GM19025 (cell line): ENCODE measurements at regions not wholly inside any gene's neighbourhood (a gene's known extent, or its start where the extent isn't known, plus 50 kb on each side); places are given as distances from the start of the nearest gene placed in this dataset.
"Not testable (repeated sequence)": the region's sequence is repeated elsewhere in the genome, so short reads cannot be mapped to it uniquely, and the experiment has no call there.

ENCODE experiments used
- ATAC-seq: cut with Tn5 transposase; IDR thresholded peaks from one replicate; pipeline ENCODE4 v1.9.1; 2021; ENCODE audit warnings: mild to moderate bottlenecking, low read depth, moderate library complexity; ENCODE audit not compliant: unreplicated experiment

DNA sequence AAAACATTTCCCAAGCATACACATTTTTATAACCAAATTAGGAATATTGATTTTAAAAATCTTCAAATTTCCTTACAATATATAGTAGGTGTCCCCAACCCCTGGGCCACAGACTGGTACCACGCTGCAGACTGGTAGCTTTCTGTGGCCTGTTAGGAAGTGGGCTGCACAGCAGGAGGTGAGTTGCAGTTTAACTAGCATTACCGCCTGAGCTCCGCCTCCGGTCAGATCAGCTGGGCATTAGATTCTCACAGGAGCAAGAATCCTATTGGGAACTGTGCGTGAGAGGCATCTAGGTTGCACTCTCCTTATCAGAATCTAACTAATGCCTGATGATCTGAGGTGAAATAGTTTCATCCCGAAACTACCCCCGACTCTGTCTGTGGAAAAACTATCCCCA, 62.1 kb downstream of the ZWINT start:
- ATAC-seq: no peak

DNA sequence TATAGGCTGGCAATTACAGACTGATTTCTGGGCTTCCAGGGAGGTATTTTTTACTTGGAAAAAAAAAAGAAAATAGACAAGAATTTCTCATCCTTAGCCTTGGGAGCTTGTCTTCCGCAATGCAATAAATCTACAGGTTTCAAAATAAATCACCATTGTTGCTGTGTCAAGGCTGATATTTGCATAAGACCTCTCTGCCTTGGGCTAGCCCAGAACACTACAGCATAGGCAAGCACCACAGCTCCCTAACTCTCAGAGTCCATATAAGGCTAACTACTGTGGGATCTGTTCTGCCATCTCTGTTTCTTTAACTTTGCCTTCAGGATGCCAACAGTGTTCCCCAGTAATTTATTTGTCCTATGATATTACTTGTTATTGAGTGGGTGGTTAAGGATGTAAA, 64.4 kb downstream of the ZWINT start:
- ATAC-seq: no peak

DNA sequence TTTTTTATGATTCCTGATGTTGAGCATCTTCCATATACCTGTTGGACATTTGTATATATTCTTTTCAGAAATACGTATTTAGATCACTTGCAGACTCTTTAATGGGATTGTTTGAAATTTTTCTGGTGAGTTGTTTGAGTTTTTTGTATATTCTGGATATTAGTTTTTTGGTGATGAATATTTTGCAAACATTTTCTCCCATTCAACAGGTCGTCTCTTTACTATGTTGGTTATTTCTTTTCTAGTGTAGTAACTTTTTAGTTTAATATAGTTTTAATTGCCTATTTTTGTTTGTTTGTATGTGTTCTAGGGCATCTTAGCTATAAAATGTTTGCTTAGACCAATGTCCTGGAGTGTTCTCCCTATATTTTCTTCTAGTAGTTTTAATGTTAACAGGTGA, 72.7 kb downstream of the ZWINT start:
- ATAC-seq: no peak

DNA sequence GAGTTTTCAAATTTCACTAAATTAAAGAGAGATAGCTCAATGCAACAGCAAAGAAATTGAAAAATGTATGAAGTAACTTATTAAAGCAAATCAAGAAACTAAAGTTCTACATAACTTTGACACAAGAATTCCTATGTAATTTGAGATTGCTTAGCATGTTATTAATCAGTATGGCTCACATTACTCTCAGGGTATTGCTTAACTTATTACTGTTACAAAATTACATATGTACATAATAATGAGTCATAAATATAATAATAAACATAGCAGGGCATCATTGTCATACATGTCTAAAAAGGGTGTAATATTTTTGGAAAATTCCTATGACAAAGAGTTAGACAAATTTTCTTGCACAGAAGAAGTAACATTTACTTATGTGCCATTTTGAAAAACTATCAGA, 75.0 kb downstream of the ZWINT start:
- no peak for ATAC-seq

DNA sequence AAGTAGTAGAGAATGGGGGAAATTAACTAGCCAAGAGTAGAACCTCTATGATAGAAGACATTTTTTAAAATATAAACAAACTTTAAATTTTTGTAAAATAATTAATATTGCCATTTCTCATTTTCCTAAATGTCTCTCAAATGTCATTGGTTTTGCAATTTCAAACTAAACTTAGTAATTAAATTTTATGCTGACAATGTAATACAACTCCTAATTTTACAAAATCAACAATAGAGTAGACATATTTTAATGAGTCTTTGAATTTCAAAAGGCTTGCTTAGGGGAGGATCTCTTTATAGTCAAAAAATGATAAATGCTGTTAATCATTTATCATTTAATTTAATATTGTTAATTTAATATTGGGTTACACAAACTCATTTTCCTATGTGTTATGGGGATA, 81.8 kb downstream of the ZWINT start:
- ATAC-seq: no peak

DNA sequence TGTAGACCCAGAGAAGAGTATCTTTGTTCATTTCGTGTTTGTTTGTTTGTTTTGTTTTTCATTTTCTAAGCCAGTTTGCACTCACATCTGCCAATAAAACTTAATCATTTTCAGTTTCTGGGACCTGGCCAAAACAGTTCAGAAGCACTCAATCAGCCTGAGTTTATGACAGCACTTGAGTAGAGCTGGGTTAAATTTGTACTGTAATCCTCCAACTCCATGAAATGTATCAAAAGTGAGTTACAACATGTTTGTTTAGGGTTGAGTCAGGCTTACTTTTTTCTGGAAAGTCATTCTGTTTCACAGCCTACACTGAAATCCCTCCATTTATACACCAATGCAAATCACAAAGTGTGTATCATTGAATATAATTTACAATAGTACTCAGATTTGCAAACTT, 91.9 kb downstream of the ZWINT start:
- no peak for ATAC-seq

DNA sequence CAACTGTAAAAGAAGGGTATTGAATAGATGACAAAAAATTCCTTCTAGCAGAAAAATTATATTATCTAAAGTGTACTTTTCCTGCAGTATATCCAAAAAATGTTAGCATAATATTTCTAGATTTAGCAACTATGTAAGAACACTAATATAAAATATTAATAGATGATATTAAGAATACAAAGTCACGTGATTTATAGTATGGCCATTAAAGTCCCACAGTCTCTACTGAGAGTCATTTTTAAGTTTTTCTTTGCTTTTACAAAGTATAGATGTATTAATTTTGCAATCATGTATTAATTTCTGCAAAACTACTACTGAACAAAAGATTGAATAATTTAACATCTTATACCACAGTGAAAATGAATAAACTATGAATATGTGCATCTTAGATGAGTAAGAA, 94.9 kb downstream of the ZWINT start:
- ATAC-seq: no peak

DNA sequence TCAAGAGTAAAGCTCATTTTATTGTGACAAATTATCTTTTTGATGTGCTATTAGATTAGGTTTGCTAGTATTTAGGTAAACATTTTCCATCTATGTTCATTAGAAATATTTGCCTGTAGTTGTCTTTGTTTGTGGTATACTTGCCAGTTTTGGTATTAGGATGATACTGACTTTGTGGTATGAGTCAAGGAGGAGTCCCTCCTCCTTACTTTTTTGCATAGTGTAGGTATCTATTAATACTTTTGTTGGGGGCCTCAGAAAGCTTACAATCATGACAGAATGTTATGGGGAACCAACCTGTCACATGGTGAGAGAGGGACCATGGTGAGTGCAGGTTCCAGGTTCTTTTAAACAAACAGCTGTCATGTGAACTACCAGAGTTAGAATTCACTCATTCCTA, 102.1 kb downstream of the ZWINT start:
- ATAC-seq: no peak

DNA sequence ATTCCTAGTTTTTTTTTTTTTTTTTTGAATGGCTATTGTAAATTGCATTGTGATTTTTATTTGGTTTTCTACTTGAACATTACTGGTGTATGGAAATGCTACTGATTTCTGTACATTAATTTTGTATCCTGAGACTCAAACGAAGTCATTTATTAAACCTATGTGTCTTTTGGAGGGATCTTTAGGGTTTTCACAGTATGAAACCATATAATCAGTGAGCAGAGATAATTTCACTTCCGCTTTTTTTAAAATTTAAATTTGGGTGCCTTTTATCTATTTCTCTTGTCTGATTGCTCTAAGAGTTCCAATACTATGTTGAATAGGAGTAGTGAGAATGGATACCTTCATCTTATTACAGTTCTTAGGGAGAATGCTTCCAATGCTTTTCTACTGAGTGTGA, 102.7 kb downstream of the ZWINT start:
- ATAC-seq: no peak

DNA sequence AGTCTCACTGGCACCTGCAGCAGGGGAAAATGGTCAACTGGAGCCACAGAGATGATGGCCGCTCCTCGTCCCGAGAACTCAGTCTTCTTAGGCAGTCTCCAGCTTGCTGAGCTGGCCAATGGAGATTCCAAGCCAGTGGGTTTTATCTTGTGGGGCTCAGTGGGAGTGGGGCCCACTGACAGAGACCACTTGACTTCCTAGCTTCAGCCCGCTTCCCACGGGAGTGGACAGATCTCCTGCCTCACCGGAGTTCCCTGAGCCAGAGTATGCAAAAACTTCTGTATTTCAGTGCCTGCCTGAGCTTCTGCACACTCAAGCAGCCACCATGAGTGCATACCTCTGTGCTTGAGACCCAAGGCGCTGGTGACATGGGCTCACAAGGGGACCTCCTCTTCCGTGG, 105.8 kb downstream of the ZWINT start:
- no peak for ATAC-seq

DNA sequence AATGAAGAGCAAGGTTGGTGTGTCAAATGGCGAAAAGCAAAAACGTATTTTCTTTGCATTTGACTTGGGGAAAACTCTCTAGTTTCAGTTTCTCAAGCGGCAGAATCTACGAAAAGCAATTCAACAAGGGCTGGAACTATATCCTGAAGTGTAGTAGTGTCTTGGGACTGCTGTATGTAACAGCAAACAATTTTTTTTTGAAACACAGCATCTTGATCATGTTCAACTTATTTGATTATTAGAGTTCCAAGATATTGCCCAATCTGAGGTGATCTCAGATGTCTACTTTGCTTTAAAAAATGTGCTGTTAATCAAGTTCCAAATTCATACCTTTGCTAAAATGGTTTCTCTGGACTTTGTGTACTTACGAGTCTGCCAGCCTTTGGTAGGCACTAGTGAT, 120.6 kb downstream of the ZWINT start:
- ATAC-seq: no peak

DNA sequence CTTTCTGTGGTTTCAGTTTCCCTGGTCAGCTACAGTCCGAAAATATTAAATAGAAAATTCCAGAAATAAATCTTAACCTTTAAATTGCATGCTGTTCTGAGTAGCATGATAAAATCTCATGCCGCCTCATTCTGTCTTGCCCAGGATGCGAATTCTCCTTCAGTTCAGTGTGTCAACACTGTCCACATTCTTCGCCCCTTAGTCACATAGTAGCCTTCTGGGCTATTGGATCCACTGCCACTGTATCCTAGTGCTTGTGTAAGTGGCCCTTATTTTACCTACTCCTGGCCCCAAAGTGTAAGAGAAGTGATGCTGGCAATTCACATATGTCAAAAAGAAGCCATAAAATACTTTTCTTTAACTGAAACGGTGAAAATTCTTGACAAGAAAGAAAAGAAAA, 129.6 kb downstream of the ZWINT start:
- ATAC-seq: no peak

DNA sequence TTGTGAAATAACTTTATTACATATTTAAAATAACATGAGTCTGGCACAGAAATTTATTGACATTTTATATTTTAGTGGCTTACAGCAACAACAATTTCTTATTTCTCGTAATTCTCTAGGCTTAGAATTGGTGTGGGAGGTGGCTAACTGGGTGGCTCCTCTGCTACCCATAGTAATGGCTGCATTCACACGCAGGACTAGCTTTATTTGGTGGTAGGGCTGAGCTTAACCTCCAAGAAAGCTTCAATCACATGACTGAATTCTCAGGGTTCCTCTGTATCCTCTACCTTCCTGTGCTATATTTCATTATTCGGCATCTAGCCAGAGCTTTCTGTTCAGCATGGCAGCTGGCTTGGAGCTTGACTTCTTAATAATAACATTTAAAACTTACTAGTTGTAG, 138.8 kb downstream of the ZWINT start:
- no peak for ATAC-seq

DNA sequence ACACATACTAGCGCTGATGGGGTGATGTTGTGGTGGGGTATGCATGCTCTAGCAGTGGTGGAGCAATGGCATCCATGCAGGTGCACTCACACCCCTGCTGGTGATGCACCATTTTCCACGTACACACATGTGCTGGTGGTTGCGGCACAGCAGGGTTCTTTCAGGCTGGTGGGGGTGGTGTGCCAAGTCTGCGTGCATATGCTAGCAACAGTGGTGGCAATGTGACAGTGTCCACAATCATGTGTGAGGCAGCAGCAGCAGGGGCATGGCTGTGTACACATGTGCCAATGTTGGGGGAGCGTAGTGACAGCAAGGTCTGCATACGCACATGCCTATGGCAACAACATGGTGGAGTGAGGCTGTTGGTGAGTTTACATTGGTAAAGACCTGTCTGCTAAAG, 148.1 kb downstream of the ZWINT start:
- no peak for ATAC-seq

DNA sequence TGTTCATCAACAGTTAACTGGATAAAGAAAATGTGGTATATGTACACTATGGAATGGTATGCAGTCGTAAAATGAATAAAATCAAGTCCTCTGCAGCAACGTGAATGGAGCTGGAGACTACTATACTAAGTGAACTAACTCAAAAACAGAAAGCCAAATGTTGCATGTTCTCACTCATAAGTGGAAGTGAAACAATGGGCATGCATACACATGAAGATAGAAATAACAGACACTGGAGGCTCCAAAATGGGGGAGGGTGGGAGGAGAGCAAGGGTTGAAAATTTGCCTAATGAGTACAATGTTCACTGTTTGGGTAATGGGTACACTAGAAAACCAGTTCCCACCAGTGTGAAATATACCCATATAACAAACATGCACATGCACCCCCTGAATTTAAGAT, 179.5 kb downstream of the ZWINT start:
- ATAC-seq: no peak

DNA sequence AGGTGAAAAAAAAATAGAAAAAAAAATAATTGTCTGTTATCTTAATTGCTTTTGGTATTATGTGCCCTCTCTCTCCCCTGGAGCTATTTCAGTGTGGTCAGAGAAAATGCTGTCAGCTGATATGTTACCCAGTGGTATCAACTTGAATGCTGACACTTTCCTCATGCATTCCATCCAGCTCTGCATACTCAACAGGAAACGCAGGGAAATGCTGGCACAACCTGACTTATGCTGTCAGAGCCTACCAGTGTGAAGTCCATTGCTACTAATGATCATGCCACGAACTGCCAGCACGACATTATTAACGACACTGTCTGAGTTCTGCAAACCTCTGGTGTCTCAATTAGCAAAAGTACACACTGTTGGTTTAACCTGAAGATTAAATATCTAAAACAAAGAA, 182.8 kb downstream of the ZWINT start:
- no peak for ATAC-seq

DNA sequence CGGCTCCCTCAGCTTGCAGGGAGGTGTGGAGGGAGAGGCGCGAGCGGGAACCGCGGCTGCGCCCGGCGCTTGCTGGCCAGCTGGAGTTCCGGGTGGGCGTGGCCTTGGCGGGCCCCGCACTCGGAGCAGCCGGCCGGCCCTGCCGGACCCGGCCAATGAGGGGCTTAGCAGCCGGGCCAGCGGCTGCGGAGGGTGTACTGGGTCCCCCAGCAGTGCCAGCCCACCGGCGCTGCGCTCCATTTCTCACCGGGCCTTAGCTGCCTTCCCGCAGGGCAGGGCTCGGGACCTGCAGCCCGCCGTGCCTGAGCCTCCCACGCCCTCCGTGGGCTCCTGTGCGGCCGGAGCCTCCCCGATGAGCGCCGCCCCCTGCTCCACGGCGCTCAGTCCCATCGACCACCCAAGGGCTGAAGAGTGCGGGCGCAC, 206.0 kb downstream of the ZWINT start:
- ATAC-seq: not testable (repeated sequence)

DNA sequence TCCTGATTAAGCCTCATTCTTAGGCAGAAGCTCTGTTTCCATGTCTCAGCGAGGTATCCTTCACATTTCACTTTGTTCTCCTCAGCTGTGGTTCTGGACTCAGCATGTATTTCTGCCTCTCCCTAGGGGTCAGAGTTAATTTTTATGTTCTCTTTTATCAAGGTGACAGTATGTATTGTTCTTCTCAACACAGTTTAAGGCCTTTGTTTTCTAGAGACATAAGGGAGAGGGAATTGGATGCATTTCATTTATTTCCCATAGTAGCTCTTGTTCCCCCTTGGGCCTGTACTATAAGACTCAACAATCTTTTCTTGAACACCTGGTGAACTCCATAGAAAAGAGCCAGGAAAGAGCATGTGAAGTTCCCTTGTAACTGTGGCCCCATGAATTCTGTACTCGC, 214.3 kb downstream of the ZWINT start:
- no peak for ATAC-seq

DNA sequence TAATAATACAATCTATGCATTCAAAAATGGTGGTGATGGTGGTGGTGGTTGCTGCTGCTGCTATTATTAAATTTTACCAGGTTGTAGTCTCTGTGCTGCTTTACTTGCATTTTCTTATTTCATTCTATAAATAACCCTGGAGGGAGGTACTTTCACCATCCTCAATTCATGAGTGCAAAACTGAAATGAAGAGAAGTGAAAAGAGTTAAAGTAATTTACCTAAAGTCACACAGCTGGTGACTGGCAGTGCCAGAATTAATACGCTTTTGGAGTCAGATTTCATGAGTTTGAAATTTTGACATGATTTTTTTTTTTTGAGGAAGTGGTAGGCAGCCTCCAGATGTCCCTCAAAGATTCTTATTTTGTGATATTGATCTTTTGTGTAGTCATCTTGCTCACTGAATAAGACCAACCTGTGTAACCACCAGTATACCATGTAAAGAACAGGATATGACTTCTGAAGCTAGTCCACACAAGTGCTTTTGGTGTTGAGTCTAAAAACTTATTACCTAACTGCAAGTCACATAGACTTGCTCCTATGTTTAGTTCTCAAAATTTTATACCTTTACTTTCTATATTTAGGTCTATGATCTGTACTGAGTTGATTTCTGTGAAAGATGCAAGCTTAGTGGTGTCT, 218.8 kb downstream of the ZWINT start:
- peak; percentile 67 for ATAC-seq

DNA sequence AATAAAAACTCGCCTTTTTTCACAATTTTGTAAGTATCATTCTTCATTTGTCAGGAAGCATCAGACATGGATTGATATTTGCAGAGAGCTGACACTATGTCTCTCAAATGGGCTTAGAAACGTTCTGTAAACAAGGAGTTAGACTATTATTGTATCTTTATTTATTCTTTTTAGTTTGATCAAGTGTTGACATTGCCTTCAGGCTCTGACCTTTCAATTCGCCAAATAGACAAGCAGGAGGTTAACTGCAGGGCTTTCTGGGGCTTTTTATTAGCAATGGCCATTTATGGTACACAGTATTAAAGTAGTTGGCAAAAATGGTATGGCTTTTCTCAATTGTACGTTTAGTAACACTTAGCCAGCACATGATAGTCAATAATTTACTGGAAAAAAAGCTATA, 221.7 kb downstream of the ZWINT start:
- ATAC-seq: no peak

DNA sequence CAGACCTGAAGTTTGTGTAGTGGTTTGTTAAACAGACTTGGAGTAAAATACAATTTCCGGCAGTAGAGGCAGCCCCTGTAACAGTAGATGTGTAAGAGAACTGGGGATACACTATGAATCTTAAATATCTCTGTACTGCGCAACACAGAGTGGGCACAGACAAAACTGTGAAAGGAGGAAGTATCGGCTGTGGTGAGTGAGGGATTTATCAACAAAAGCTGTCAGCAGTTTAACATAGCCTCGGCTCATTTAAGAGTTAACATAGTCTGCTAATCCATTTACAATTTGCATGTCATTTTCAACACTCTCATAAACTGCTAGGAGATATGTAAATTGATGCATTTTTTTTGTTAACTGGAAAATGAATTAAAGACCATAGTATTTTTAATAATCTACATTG, 225.2 kb downstream of the ZWINT start:
- no peak for ATAC-seq

DNA sequence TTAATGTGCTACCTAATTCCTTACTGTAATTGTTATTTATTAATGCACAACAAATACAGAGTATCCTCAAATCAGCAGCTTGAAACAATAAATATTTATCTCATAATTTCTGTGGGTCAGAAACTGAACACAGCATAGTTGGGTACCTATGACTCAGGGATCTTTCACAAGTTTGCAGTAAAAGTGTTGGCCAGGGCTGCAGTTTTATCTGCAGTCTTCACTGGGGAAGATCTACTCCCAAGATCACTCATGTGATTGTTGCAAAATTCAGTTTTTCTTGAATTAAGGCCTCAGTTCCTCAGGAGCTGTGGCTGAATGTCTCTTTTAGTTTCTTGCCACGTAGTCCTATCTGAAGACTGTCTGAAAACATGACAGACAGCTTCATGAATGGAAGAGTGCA, 237.8 kb downstream of the ZWINT start:
- no peak for ATAC-seq

DNA sequence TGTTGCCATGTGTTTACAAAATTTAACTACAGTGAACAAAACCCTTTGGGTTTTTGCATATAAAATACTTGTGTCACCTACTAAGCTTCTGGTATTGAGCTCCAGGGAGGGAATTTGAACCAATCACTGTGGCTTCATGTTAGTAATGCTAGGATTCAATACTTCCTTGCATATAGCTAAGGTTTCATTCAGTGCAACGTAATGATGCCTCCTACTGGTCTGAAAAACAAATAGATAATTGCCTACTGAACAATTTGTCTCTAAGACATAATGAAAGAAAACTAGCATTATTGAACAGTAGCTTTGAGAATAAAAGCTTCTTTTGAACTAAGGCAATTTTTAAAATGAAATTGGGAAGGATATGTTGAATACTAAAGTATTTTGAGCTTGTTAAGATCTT, 244.4 kb downstream of the ZWINT start:
- ATAC-seq: no peak
